CD1c-positive myeloid dendritic cell (primary cell): ENCODE measurements at regions not wholly inside any gene's neighbourhood (a gene's known extent, or its start where the extent isn't known, plus 50 kb on each side); places are given as distances from the start of the nearest gene placed in this dataset.

ENCODE experiments used
- DNase-seq: peaks from one replicate; pipeline ENCODE4 v3.0.0-alpha.2; 2016; ENCODE audit errors: extremely low spot score

- DNase-seq = no peak
Observed at GRCh38 chr5:114657342-114658130, 295.7 kb downstream of the KCNN2 start.

DNA sequence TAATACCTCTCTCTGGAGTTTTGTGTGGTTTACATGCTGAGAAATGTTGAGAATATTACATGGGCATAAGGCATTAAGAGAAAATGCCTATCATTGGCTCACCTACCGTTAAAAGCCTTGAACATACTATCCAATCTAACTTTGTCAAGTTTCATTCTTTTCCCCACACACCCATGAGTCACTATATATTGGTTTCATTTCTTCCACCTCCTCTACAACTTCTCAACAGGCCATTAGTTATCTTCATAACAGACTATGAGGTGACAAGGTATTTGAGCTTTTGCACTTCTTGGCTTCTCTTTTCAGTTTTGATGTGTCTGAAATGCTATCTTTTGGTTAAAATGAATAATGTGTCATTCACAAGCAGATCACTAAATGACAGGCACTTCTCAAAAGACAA is 288.0 kb downstream of the KCNN2 start:
- no peak for DNase-seq

DNA sequence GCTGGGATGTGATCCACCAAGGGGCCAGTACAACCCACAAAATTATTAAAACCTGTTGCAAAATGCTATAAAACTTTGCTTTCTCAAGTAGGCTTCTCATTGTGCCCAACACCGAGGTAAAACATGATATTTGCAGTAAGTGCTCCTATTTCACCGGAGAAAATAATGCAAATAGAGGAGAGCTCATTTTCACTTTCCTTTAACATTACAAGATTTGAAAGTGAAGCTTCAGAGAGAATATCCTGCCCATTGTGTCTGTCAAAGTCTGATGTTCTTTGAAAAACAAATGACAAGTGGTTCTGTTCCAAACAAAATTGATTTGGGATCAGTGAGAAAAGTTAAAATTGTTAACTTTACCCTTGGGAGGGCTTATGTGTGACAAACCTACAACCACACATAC is 287.1 kb downstream of the KCNN2 start:
- DNase-seq = no peak

DNA sequence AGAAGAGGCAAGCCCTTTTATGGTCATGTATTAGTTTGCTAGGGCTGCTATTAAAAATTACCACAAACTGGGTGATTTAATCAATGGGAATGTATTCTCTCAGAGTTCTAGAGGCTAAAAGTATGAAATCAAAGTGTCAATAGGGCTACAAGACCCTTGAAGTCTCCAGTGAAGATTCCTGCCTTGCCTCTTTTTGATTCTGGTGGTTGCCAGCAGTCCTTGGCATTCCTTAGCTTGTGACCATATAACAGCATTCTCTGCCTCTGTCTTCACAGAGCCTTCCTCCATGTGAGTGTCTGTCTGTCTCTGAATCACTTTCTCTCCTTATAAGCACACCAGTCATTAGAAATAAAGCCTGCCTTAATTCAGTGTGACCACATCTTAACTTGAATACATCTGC is 282.7 kb downstream of the KCNN2 start:
- no peak for DNase-seq

DNA sequence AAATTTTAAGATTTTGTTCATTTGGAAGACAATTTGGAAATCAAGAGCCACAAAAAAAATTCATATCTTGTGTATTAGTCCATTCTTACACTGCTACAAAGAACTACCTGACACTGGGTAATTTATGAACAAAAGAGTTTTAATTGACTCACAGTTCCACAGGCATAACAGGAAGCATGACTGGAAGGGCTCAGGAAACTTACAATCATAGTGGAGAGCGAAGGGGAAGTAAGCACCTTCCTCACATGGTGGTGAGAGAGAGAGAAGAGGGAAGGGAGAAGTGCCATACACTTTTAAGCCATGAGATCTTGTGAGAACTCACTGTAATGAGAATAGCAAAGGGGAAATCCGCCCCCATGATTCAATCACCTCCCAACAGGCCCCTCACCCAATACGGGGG is 274.4 kb downstream of the KCNN2 start:
- no peak for DNase-seq

DNA sequence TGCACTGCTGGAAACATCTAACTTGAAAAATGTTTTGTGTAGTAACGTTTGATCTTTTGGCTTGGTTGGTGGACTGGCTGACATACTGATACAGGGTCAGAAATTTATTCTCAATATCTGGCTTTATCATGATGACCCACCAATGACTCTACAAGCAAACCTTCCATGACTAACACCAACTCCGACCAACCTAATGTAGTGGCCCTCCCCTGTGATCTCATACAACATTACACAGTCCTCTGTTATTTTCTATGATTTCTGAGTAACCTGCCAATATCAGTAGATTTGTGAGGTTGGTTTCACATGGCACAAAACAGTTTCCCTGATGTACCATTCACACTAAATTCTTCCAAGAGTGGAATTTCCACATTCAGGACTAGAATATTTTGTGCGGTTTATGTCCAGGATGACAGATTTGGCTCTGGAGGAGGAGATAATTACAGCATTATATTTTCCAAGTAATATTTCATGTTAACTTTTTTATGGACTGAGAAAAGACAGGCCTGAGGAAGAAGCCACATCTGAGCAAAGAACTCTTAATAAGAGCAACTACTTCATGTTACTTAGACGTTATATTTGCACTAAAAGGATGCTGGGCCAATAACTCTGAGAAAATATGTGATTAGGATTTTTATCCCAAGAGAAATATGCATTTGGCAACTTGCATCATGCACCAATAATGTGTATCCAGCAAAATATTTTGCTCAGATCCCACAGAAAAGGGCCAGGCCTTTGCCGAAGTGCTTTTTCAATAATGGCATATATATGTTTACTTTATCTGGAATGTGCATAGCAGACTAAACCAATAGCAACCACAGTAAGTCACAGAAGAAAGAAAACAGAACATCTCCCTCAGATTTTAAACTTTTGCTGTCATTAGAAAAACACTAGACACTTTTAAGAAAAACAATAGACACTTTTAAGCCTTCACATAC is 273.4 kb downstream of the KCNN2 start:
- DNase-seq = no peak

DNA sequence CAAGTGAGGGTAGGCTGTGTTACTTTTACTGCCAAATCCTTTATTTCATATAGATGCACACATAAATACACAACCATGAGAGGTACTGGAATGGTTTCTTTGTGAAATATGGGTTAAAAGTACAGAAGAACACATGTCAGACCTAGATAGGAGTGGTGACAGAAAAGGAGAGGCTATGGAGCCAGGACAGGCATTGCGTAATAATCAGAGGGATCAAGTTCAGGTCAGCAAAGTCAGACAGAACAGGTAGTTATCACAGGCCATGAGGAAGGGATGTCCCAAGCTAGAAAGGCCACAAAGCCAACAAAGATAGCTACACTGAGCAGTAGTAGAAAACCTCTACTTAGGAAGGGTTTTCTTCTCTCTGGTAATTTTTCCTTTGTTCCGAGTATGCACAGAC is 272.6 kb downstream of the KCNN2 start:
- no peak for DNase-seq

DNA sequence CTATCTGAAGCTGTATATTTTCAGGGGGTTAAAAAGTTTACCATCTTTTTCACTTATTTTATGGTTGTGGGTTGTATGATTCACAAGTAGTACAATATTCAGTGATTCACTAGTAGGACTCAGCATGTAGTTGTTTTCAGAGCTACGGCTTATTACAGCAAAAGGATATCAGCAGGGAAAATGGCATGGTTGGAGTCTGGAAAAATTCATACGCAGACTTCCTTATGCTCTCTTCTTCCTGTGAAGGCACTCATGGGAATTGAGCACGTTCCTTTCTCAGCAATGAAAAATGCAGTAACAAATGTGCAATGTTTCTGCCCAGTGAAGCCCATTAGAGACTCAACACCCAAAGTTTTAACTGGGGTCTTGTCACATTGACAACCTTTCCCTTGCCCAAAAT is 250.5 kb downstream of the KCNN2 start:
- no peak for DNase-seq

DNA sequence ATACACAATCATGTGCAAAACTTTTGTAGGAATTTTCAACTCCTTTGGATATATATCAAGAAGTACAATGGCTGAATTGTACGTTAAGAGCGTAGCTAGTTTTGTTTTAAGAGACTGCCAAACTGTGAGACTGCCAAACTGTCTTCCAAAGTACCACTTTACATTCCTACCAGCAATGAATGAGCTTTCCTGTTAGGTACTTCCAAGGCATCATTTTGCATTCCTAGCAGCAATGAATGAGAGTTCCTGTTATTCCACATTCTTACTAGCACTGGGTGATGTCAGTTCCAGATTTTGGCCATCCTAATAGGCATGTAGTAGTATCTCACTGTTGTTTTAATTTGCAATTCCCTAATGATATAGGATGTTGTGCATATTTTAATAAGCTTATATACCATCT is 219.3 kb downstream of the KCNN2 start:
- DNase-seq = no peak

DNA sequence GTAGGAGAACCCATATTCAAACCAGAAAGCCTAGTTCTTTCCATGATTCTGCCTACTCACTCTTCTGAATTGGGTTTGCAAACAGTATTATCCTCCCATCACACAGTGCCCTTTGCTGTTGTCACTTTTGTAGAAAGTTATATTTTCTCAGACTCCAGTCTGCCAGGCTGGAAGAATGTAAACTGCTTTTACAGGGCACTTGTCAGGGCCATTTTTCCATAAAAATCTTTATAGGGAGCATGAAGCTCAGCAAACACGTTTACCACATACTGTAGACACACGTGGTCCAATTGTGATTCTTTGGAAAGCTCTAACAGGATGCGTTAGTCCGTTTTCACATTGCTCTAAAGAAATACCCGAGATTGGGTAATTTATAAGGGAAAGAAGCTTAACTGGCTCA is 204.0 kb downstream of the KCNN2 start:
- no peak for DNase-seq

- no peak for DNase-seq
Observed at GRCh38 chr5:114565139-114565538, 203.3 kb downstream of the KCNN2 start.

DNA sequence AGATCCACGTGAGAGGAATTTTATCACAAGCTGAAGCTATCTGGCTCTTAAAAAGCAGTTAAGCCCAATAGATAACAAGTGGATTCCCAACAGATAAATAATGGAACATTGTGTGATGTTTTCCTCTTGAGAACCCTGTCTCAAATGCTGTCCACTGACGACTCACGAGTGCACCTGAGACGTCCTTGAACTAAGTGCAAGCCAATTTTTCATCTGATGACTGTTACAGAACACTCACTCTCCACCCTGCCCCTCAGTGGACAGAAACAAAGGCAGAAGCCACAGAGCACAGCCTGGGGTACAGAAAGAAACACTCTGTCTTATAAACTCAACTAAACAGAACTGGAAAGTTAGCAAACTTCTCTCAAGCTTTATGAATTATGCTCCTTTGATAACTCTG is 199.5 kb downstream of the KCNN2 start:
- DNase-seq = no peak
